SK-N-SH treated with all-trans-retinoic acid at 6 μM for 48 hours (cell line): ENCODE measurements at regions not wholly inside any gene's neighbourhood (a gene's known extent, or its start where the extent isn't known, plus 50 kb on each side); places are given as distances from the start of the nearest gene placed in this dataset.
"Not testable (repeated sequence)": the region's sequence is repeated elsewhere in the genome, so short reads cannot be mapped to it uniquely, and the experiment has no call there.

ENCODE experiments used
- ATAC-seq: fragments of 200-7000 bp; cut with Tn5 transposase; 3 replicates; pipeline ENCODE4 v1.9.1; 2020; ENCODE audit warnings: mild to moderate bottlenecking, moderate library complexity
- BACH2 ChIP-seq: fragments of 250-450 bp; sonication (Bioruptor Pico); IDR thresholded peaks from 2 replicates; pipeline ENCODE4 v1.9.0; 2021; ENCODE audit warnings: mild to moderate bottlenecking, borderline replicate concordance
- CSDC2 ChIP-seq: fragments of 250-450 bp; sonication (Bioruptor Pico); IDR thresholded peaks from 2 replicates; pipeline ENCODE4 v1.5.0; 2020; ENCODE audit warnings: mild to moderate bottlenecking, moderate library complexity
- GLIS3 ChIP-seq: fragments of 250-450 bp; sonication (Bioruptor Pico); IDR thresholded peaks from 2 replicates; pipeline ENCODE4 v1.5.0; 2020; ENCODE audit warnings: mild to moderate bottlenecking, moderate library complexity
- ISL1 ChIP-seq: fragments of 250-450 bp; sonication (Bioruptor Pico); IDR thresholded peaks from 2 replicates; pipeline ENCODE4 v2.1.2; 2022; ENCODE audit warnings: mild to moderate bottlenecking, moderate library complexity
- OSR1 ChIP-seq: fragments of 250-450 bp; sonication (Bioruptor Pico); IDR thresholded peaks from 2 replicates; pipeline ENCODE4 v1.8.0; 2022; ENCODE audit warnings: moderate library complexity, mild to moderate bottlenecking, inconsistent platforms
- POU6F1 ChIP-seq: fragments of 250-450 bp; sonication (Bioruptor Pico); IDR thresholded peaks from 2 replicates; pipeline ENCODE4 v1.8.0; 2021; ENCODE audit warnings: low read depth, mild to moderate bottlenecking, moderate library complexity, borderline replicate concordance
- PPARA ChIP-seq: fragments of 250-450 bp; sonication (Bioruptor Pico); IDR thresholded peaks from 2 replicates; pipeline ENCODE4 v1.5.0; 2020; ENCODE audit warnings: mild to moderate bottlenecking, borderline replicate concordance
- TOX ChIP-seq: fragments of 250-450 bp; sonication (Bioruptor Pico); IDR thresholded peaks from 2 replicates; pipeline ENCODE4 v1.8.0; 2021; ENCODE audit warnings: mild to moderate bottlenecking, moderate library complexity, borderline replicate concordance
- ZC3H10 ChIP-seq: fragments of 250-450 bp; sonication (Bioruptor Pico); IDR thresholded peaks from 2 replicates; pipeline ENCODE4 v1.5.1; 2021; ENCODE audit warnings: mild to moderate bottlenecking, moderate library complexity
- ZFP3 ChIP-seq: fragments of 250-450 bp; sonication (Bioruptor Pico); IDR thresholded peaks from 2 replicates; pipeline ENCODE4 v1.5.0; 2020; ENCODE audit warnings: mild to moderate bottlenecking, moderate library complexity
- ZFP30 ChIP-seq: fragments of 450-650 bp; formaldehyde crosslinking; IDR thresholded peaks from 2 replicates; pipeline ENCODE4 v1.5.0; 2022; ENCODE audit warnings: mild to moderate bottlenecking, moderate library complexity
- ZNF565 ChIP-seq: fragments of 450-650 bp; formaldehyde crosslinking; conservative IDR thresholded peaks from 2 replicates; pipeline ENCODE4 v1.5.0; 2020; ENCODE audit warnings: low read depth, mild to moderate bottlenecking, moderate library complexity
- ZNF70 ChIP-seq: fragments of 450-650 bp; formaldehyde crosslinking; IDR thresholded peaks from 2 replicates; pipeline ENCODE4 v1.5.0; 2020; ENCODE audit warnings: mild to moderate bottlenecking, moderate library complexity
- ZNF8 ChIP-seq: fragments of 450-650 bp; formaldehyde crosslinking; IDR thresholded peaks from 2 replicates; pipeline ENCODE4 v1.5.0; 2020; ENCODE audit warnings: mild to moderate bottlenecking, moderate library complexity
- TF ChIP-seq, protein P1 (sequence below): fragments of 250-450 bp; sonication (Bioruptor Pico); IDR thresholded peaks from 2 replicates; pipeline ENCODE4 v1.5.1; 2020; ENCODE audit warnings: low read depth, mild to moderate bottlenecking, moderate library complexity
- TF ChIP-seq, protein P2 (sequence below): fragments of 250-450 bp; sonication (Bioruptor Pico); IDR thresholded peaks from 2 replicates; pipeline ENCODE4 v1.5.0; 2020; ENCODE audit warnings: mild to moderate bottlenecking, moderate library complexity
- TF ChIP-seq, protein P3 (sequence below): fragments of 250-450 bp; sonication (Bioruptor Pico); IDR thresholded peaks from 2 replicates; pipeline ENCODE4 v1.5.1; 2021; ENCODE audit warnings: mild to moderate bottlenecking, moderate library complexity

- ATAC-seq: no peak
- TF ChIP-seq PPARA (no peak), TOX (CRISPR knock-in tag) (no peak), CSDC2 (CRISPR knock-in tag) (no peak), ZNF8 (CRISPR knock-in tag) (no peak)
- TF ChIP-seq, protein P1, sequence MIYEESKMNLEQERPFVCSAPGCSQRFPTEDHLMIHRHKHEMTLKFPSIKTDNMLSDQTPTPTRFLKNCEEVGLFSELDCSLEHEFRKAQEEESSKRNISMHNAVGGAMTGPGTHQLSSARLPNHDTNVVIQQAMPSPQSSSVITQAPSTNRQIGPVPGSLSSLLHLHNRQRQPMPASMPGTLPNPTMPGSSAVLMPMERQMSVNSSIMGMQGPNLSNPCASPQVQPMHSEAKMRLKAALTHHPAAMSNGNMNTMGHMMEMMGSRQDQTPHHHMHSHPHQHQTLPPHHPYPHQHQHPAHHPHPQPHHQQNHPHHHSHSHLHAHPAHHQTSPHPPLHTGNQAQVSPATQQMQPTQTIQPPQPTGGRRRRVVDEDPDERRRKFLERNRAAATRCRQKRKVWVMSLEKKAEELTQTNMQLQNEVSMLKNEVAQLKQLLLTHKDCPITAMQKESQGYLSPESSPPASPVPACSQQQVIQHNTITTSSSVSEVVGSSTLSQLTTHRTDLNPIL (CRISPR knock-in tag): no peak
These were observed 1430.1 kb upstream of the SEL1L start for GRCh38 chr14:82963756-82964155.

GRCh38 chr14:82987502-82988124, 1454.0 kb upstream of the SEL1L start:
- ATAC-seq: no peak
- no peak for TF ChIP-seq POU6F1
- no peak for TF ChIP-seq ZNF565 (CRISPR knock-in tag)
- TF ChIP-seq ZFP30 (CRISPR knock-in tag): no peak

- ATAC-seq: not testable (repeated sequence)
These were observed 1460.9 kb upstream of the SEL1L start for GRCh38 chr14:82994547-82994946.

GRCh38 chr14:82999802-83000201, 1466.1 kb upstream of the SEL1L start:
- ATAC-seq: no peak
- TF ChIP-seq TOX (CRISPR knock-in tag): no peak

DNA sequence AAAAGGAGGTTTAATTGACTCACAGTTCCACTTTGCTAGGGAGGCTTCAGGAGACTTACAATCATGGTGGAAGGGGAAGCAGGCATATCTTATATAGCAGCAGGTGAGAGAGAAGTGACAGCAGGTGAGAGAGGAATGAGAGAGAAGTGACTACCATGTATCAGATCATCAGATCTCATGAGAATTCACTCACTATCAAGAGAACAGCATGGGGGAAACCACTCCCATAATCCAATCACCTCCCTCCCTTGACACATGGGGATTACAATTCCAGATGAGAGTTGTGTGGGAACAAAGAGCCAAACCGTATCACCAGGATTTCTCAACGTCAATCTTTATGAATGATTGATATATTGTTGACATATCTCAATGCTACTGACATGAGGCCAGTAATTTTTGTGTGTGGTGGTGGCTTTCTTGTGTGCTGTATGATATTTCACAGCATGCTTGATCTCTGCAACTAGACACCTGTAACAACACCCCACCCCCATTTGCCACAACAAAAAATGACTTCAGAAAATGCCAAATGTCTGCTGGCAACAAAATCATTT, 1470.9 kb upstream of the SEL1L start:
- no peak for ATAC-seq
- TF ChIP-seq ZFP3 (CRISPR knock-in tag) (no peak), ISL1 (no peak), ZNF70 (CRISPR knock-in tag) (no peak)

DNA sequence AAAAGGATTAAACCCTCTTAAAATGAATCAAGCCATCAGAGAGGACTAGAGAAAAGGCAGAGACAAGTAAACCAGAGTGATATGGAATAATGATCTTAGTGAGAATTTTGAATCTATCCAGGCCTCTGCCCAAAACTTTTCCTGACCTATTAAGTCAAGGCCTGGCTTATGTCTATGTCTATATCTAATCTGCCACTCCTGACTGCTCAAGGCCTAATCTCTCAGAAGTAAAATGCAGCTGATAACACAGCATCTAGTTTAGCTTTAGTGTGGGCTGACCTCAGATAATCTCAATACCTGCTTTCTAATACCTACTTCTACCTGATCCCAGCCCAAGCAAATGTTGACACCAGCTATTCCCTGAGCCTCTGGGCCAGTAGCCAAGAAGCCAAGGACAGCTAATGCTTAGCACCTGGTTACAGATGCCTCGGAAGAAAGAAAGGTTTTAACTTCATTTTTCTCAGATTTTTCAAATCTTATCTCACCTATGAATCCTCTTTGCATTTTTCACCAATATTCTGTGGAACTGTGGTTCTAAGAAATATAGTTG, 1472.5 kb upstream of the SEL1L start:
- no peak for ATAC-seq
- TF ChIP-seq ZFP3 (CRISPR knock-in tag) (no peak), ISL1 (no peak)
- TF ChIP-seq, all 23 proteins: peak for 0

GRCh38 chr14:83007052-83007451, 1473.4 kb upstream of the SEL1L start:
- ATAC-seq: not testable (repeated sequence)

GRCh38 chr14:83007641-83008225, 1474.1 kb upstream of the SEL1L start:
- ATAC-seq: no peak
- no peak for TF ChIP-seq CSDC2 (CRISPR knock-in tag)
- TF ChIP-seq PPARA: no peak
- TF ChIP-seq ZC3H10: no peak
- TF ChIP-seq, protein P1 (CRISPR knock-in tag): no peak
- TF ChIP-seq ZFP30 (CRISPR knock-in tag): no peak
- no peak for TF ChIP-seq ISL1
- no peak for TF ChIP-seq BACH2 (CRISPR knock-in tag)
- TF ChIP-seq GLIS3 (CRISPR knock-in tag): no peak
- TF ChIP-seq ZNF565 (CRISPR knock-in tag): no peak
- TF ChIP-seq, protein P2, sequence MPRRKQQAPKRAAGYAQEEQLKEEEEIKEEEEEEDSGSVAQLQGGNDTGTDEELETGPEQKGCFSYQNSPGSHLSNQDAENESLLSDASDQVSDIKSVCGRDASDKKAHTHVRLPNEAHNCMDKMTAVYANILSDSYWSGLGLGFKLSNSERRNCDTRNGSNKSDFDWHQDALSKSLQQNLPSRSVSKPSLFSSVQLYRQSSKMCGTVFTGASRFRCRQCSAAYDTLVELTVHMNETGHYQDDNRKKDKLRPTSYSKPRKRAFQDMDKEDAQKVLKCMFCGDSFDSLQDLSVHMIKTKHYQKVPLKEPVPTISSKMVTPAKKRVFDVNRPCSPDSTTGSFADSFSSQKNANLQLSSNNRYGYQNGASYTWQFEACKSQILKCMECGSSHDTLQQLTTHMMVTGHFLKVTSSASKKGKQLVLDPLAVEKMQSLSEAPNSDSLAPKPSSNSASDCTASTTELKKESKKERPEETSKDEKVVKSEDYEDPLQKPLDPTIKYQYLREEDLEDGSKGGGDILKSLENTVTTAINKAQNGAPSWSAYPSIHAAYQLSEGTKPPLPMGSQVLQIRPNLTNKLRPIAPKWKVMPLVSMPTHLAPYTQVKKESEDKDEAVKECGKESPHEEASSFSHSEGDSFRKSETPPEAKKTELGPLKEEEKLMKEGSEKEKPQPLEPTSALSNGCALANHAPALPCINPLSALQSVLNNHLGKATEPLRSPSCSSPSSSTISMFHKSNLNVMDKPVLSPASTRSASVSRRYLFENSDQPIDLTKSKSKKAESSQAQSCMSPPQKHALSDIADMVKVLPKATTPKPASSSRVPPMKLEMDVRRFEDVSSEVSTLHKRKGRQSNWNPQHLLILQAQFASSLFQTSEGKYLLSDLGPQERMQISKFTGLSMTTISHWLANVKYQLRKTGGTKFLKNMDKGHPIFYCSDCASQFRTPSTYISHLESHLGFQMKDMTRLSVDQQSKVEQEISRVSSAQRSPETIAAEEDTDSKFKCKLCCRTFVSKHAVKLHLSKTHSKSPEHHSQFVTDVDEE (CRISPR knock-in tag): no peak
- TF ChIP-seq, protein P3, sequence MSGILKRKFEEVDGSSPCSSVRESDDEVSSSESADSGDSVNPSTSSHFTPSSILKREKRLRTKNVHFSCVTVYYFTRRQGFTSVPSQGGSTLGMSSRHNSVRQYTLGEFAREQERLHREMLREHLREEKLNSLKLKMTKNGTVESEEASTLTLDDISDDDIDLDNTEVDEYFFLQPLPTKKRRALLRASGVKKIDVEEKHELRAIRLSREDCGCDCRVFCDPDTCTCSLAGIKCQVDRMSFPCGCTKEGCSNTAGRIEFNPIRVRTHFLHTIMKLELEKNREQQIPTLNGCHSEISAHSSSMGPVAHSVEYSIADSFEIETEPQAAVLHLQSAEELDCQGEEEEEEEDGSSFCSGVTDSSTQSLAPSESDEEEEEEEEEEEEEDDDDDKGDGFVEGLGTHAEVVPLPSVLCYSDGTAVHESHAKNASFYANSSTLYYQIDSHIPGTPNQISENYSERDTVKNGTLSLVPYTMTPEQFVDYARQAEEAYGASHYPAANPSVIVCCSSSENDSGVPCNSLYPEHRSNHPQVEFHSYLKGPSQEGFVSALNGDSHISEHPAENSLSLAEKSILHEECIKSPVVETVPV (CRISPR knock-in tag): no peak
- TF ChIP-seq POU6F1: no peak
- no peak for TF ChIP-seq OSR1 (CRISPR knock-in tag)
